ENCODE measurements at regions not wholly inside any gene's neighbourhood (a gene's known extent, or its start where the extent isn't known, plus 50 kb on each side); places are given as distances from the start of the nearest gene placed in this dataset.

- no peak for TF ChIP-seq CTCF (IDR thresholded peaks at IDR 0.05)
- no peak overlapping the region for H3K4me3 ChIP-seq
- WGBS, 2 donors, result 92 to 93% methylated on average over 3 of the region's 3 CpGs
- no peak for DNase-seq
- H3K36me3 ChIP-seq, result no peaks in the 10 kb centered on the region
- H3K27me3 ChIP-seq, result peaks cover 0 to 9% (median 1%) of the 10 kb centered on the region in 7 donors
- intact Hi-C loops (cut with DNase I), result no loop called here
- ATAC-seq, result no peak
- H3K27ac ChIP-seq, result no peak overlapping the region
- H3K9me3 ChIP-seq, result no peaks in the 10 kb centered on the region
- peaks cover 0 to 24% (median 6%) of the 10 kb centered on the region in 9 donors for H3K4me1 ChIP-seq
Measured at GRCh38 chr10:44473146-44473545, 88.2 kb upstream of the CXCL12 start.

GRCh38 chr10:44476409-44477045 lies 91.6 kb upstream of the CXCL12 start:
- H3K4me3 ChIP-seq, result no peak overlapping the region
- H3K27ac ChIP-seq, result no peak overlapping the region
- intact Hi-C loops (cut with DNase I), result no loop called here
- no peaks in the 10 kb centered on the region for H3K9me3 ChIP-seq
- 83 to 85% methylated on average over 8 of the region's 8 CpGs for WGBS, 2 donors
- no peak for TF ChIP-seq CTCF (IDR thresholded peaks at IDR 0.05)
- no peaks in the 10 kb centered on the region for H3K27me3 ChIP-seq
- DNase-seq, result no peak
- no peak for ATAC-seq
- no peaks in the 10 kb centered on the region for H3K36me3 ChIP-seq
- peaks cover 0 to 46% (median 22%) of the 10 kb centered on the region in 9 donors for H3K4me1 ChIP-seq

- Histone ChIP-seq H3K4me3 (no peak overlapping the region), H3K36me3 (no peaks in the 10 kb centered on the region), H3K27ac (no peak overlapping the region), H3K9me3 (no peaks in the 10 kb centered on the region), H3K27me3 (no peaks in the 10 kb centered on the region), H3K4me1 (peaks cover 0 to 46% (median 22%) of the 10 kb centered on the region in 9 donors)
- DNase-seq, result no peak
- TF ChIP-seq CTCF (IDR thresholded peaks at IDR 0.05), result no peak
- intact Hi-C loops (cut with DNase I), result no loop called here
- WGBS, 2 donors, result 41 to 56% methylated on average over 1 of the region's 1 CpG
- peak in 5 of 8 donors; percentile 23 to 93 (median 44) for ATAC-seq
Measured at GRCh38 chr10:44477046-44477425, 92.1 kb upstream of the CXCL12 start.

GRCh38 chr10:44478040-44478439 lies 93.1 kb upstream of the CXCL12 start:
- Histone ChIP-seq H3K9me3 (no peaks in the 10 kb centered on the region), H3K4me1 (peaks cover 0 to 46% (median 22%) of the 10 kb centered on the region in 9 donors), H3K27me3 (no peaks in the 10 kb centered on the region), H3K36me3 (no peaks in the 10 kb centered on the region), H3K27ac (no peak overlapping the region), H3K4me3 (no peak overlapping the region)
- TF ChIP-seq CTCF (IDR thresholded peaks at IDR 0.05), result no peak
- DNase-seq (no peak), ATAC-seq (peak in 4 of 8 donors; percentile 53 to 67 (median 64))
- WGBS, 2 donors, result 50 to 56% methylated on average over 2 of the region's 2 CpGs
- intact Hi-C loops (cut with DNase I), result no loop called here

Measured in heart right ventricle (tissue), 16 donors.